Fibroblast of lung (primary cell): ENCODE measurements at regions not wholly inside any gene's neighbourhood (a gene's known extent, or its start where the extent isn't known, plus 50 kb on each side); places are given as distances from the start of the nearest gene placed in this dataset.

Experiments used
- DNase-seq, 2 donors: peaks; one replicate each; pipeline versions ENCODE4 v3.0.0 to v3.0.0-alpha.2; 2010; ENCODE audit warnings: low read depth in 2 of 2
- H2AFZ ChIP-seq: 2 replicates; pipeline ENCODE4 v1.5.1; 2012; ENCODE audit warnings: low read length, control low read depth, inconsistent platforms
- H3K27ac ChIP-seq: 2 replicates; pipeline ENCODE4 v1.5.1; 2011; ENCODE audit warnings: low read length, control low read depth; ENCODE audit not compliant: insufficient read depth
- H3K27me3 ChIP-seq: 2 replicates; pipeline ENCODE4 v1.5.1; 2011; ENCODE audit warnings: mild to moderate bottlenecking, low read length; ENCODE audit not compliant: control insufficient read depth, insufficient read depth
- H3K36me3 ChIP-seq: 2 replicates; pipeline ENCODE4 v1.5.1; 2011; ENCODE audit warnings: low read length; ENCODE audit not compliant: control insufficient read depth, insufficient read depth
- H3K4me1 ChIP-seq: 2 replicates; pipeline ENCODE4 v1.5.1; 2011; ENCODE audit warnings: low read length; ENCODE audit not compliant: control insufficient read depth, insufficient read depth; ENCODE audit errors: extremely low read depth
- H3K4me2 ChIP-seq: 2 replicates; pipeline ENCODE4 v1.5.1; 2011; ENCODE audit warnings: low read length, control low read depth; ENCODE audit not compliant: insufficient read depth; ENCODE audit errors: extremely low read depth
- H3K4me3 ChIP-seq, 4 experiments: fragments of 200-600 bp in 1 of 4; sonication (generic) in 1 of 4; replicated peaks in 1 of 4; 2 replicates each; pipeline ENCODE4 v1.5.1; 2011 to 2016; ENCODE audit warnings: low read length in 4 of 4, low read depth in 3 of 4, mild to moderate bottlenecking in 3 of 4, control low read depth in 2 of 4, inconsistent platforms in 1 of 4, mixed read lengths in 1 of 4; ENCODE audit not compliant: insufficient read depth in 1 of 4; ENCODE audit errors: control extremely low read depth in 1 of 4
- H3K79me2 ChIP-seq: 2 replicates; pipeline ENCODE4 v1.5.1; 2012; ENCODE audit warnings: mild to moderate bottlenecking, low read length, inconsistent platforms; ENCODE audit not compliant: control insufficient read depth, insufficient read depth
- H3K9ac ChIP-seq: 2 replicates; pipeline ENCODE4 v1.5.1; 2011; ENCODE audit warnings: mild to moderate bottlenecking, low read length, control low read depth; ENCODE audit not compliant: insufficient read depth
- H3K9me3 ChIP-seq: 2 replicates; pipeline ENCODE4 v1.5.1; 2012; ENCODE audit warnings: low read depth, low read length; ENCODE audit not compliant: control insufficient read depth, insufficient read depth
- H4K20me1 ChIP-seq: 2 replicates; pipeline ENCODE4 v1.5.1; 2011; ENCODE audit warnings: low read length; ENCODE audit not compliant: control insufficient read depth, insufficient read depth; ENCODE audit errors: extremely low read depth
- CTCF ChIP-seq, 2 donors: IDR thresholded peaks in 1 of 2; conservative IDR thresholded peaks in 1 of 2; 1 replicate in 1 of 2; 2 replicates in 1 of 2; pipeline ENCODE4 v1.5.1; 2011 to 2012; ENCODE audit warnings: low read length in 2 of 2, control low read depth in 1 of 2, inconsistent platforms in 1 of 2, low read depth in 1 of 2, mild to moderate bottlenecking in 1 of 2
- EZH2 ChIP-seq: IDR thresholded peaks from 2 replicates; pipeline ENCODE4 v1.5.1; 2012; ENCODE audit warnings: low read length, control low read depth, mild to moderate bottlenecking; ENCODE audit errors: missing control alignments

- H3K4me1 ChIP-seq, result no peaks in the 10 kb centered on the region
- no peak overlapping the region for H3K9ac ChIP-seq
- no peak overlapping the region for H3K4me3 ChIP-seq
- no peaks in the 10 kb centered on the region for H4K20me1 ChIP-seq
- TF ChIP-seq CTCF (conservative IDR thresholded peaks at IDR 0.05 in 1 of 2, IDR thresholded peaks at IDR 0.05 in 1 of 2; ENCODE audit: low read depth in 1 of 2, low read length in 2 of 2), result no peak
- TF ChIP-seq EZH2, result no peak
- H3K4me2 ChIP-seq, result no peak overlapping the region
- no peak overlapping the region for H3K27ac ChIP-seq
- H3K36me3 ChIP-seq, result no peaks in the 10 kb centered on the region
- H2AFZ ChIP-seq, result no peak overlapping the region
- DNase-seq, result no peak
- no peaks in the 10 kb centered on the region for H3K9me3 ChIP-seq
- H3K27me3 ChIP-seq, result no peaks in the 10 kb centered on the region
- no peaks in the 10 kb centered on the region for H3K79me2 ChIP-seq
Measured at GRCh38 chr1:59096501-59096900, 200.4 kb upstream of the FGGY start.

GRCh38 chr1:59098655-59099054 is 198.2 kb upstream of the FGGY start:
- no peak for DNase-seq
- no peak overlapping the region for H2AFZ ChIP-seq

GRCh38 chr1:59100708-59101374 is 196.1 kb upstream of the FGGY start:
- TF ChIP-seq CTCF (conservative IDR thresholded peaks at IDR 0.05 in 1 of 2, IDR thresholded peaks at IDR 0.05 in 1 of 2; ENCODE audit: low read depth in 1 of 2, low read length in 2 of 2), result no peak
- no peak for TF ChIP-seq EZH2
- Histone ChIP-seq H3K27ac (no peak overlapping the region), H3K4me1 (no peaks in the 10 kb centered on the region), H3K27me3 (no peaks in the 10 kb centered on the region), H2AFZ (no peak overlapping the region), H4K20me1 (no peaks in the 10 kb centered on the region), H3K9me3 (no peaks in the 10 kb centered on the region), H3K79me2 (no peaks in the 10 kb centered on the region), H3K4me2 (no peak overlapping the region), H3K4me3 (no peak overlapping the region), H3K36me3 (no peaks in the 10 kb centered on the region), H3K9ac (no peak overlapping the region)
- peak in 1 of 2 donors; percentile 87 for DNase-seq

More at GRCh38 chr1:59098655-59099054, 198.2 kb upstream of the FGGY start:
- no peak overlapping the region for H3K27ac ChIP-seq
- no peaks in the 10 kb centered on the region for H3K36me3 ChIP-seq
- no peak overlapping the region for H3K4me3 ChIP-seq
- no peaks in the 10 kb centered on the region for H4K20me1 ChIP-seq
- no peak overlapping the region for H3K4me2 ChIP-seq
- H3K9ac ChIP-seq, result no peak overlapping the region
- H3K9me3 ChIP-seq, result no peaks in the 10 kb centered on the region
- H3K4me1 ChIP-seq, result no peaks in the 10 kb centered on the region
- no peaks in the 10 kb centered on the region for H3K79me2 ChIP-seq
- H3K27me3 ChIP-seq, result no peaks in the 10 kb centered on the region
- TF ChIP-seq EZH2 (no peak), CTCF (conservative IDR thresholded peaks at IDR 0.05 in 1 of 2, IDR thresholded peaks at IDR 0.05 in 1 of 2; ENCODE audit: low read depth in 1 of 2, low read length in 2 of 2) (no peak)
